ENCODE measurements at regions not wholly inside any gene's neighbourhood (a gene's known extent, or its start where the extent isn't known, plus 50 kb on each side); places are given as distances from the start of the nearest gene placed in this dataset.

GRCh38 chr1:88021529-88021928, 662.5 kb upstream of the PKN2 start:
- Histone ChIP-seq H4K20me1 (ENCODE audit: control insufficient read depth, extremely low read depth, insufficient read depth, low read length) (no peaks in the 10 kb centered on the region), H3K79me2 (ENCODE audit: control insufficient read depth, insufficient read depth, low read length) (no peaks in the 10 kb centered on the region), H2AFZ (ENCODE audit: low read length) (no peak overlapping the region), H3K27ac (ENCODE audit: insufficient read depth, low read length) (no peak overlapping the region), H3K27me3 (ENCODE audit: control insufficient read depth, insufficient read depth, low read length) (no peaks in the 10 kb centered on the region), H3K9ac (ENCODE audit: insufficient read depth, low read length) (no peak overlapping the region), H3K4me1 (ENCODE audit: control insufficient read depth, extremely low read depth, insufficient read depth, low read length) (no peaks in the 10 kb centered on the region), H3K36me3 (ENCODE audit: control insufficient read depth, insufficient read depth, low read length) (no peaks in the 10 kb centered on the region), H3K4me2 (ENCODE audit: extremely low read depth, insufficient read depth, low read length) (no peak overlapping the region), H3K4me3 (replicated peaks in 1 of 4; ENCODE audit: control extremely low read depth in 1 of 4, insufficient read depth in 1 of 4, low read depth in 3 of 4, low read length in 4 of 4) (no peak overlapping the region), H3K9me3 (ENCODE audit: control insufficient read depth, insufficient read depth, low read depth, low read length) (no peaks in the 10 kb centered on the region)
- TF ChIP-seq CTCF (conservative IDR thresholded peaks at IDR 0.05 in 1 of 2, IDR thresholded peaks at IDR 0.05 in 1 of 2; ENCODE audit: low read depth in 1 of 2, low read length in 2 of 2) = no peak
- TF ChIP-seq EZH2 (IDR thresholded peaks at IDR 0.05; ENCODE audit: low read length, missing control alignments) = no peak
- DNase-seq (ENCODE audit: low read depth in 2 of 2) = no peak

- Histone ChIP-seq H3K79me2 (ENCODE audit: control insufficient read depth, insufficient read depth, low read length) (no peaks in the 10 kb centered on the region), H3K9ac (ENCODE audit: insufficient read depth, low read length) (no peak overlapping the region), H3K4me1 (ENCODE audit: control insufficient read depth, extremely low read depth, insufficient read depth, low read length) (no peaks in the 10 kb centered on the region), H3K36me3 (ENCODE audit: control insufficient read depth, insufficient read depth, low read length) (no peaks in the 10 kb centered on the region), H4K20me1 (ENCODE audit: control insufficient read depth, extremely low read depth, insufficient read depth, low read length) (no peaks in the 10 kb centered on the region), H3K4me3 (replicated peaks in 1 of 4; ENCODE audit: control extremely low read depth in 1 of 4, insufficient read depth in 1 of 4, low read depth in 3 of 4, low read length in 4 of 4) (no peak overlapping the region), H3K4me2 (ENCODE audit: extremely low read depth, insufficient read depth, low read length) (no peak overlapping the region), H3K27me3 (ENCODE audit: control insufficient read depth, insufficient read depth, low read length) (no peaks in the 10 kb centered on the region), H3K27ac (ENCODE audit: insufficient read depth, low read length) (no peak overlapping the region), H2AFZ (ENCODE audit: low read length) (no peak overlapping the region), H3K9me3 (ENCODE audit: control insufficient read depth, insufficient read depth, low read depth, low read length) (no peaks in the 10 kb centered on the region)
- DNase-seq (ENCODE audit: low read depth in 2 of 2) = no peak
- TF ChIP-seq CTCF (conservative IDR thresholded peaks at IDR 0.05 in 1 of 2, IDR thresholded peaks at IDR 0.05 in 1 of 2; ENCODE audit: low read depth in 1 of 2, low read length in 2 of 2) = no peak
- no peak for TF ChIP-seq EZH2 (IDR thresholded peaks at IDR 0.05; ENCODE audit: low read length, missing control alignments)
Observed at GRCh38 chr1:88022516-88022915, 661.6 kb upstream of the PKN2 start.

- no peak overlapping the region for H3K4me2 ChIP-seq (ENCODE audit: extremely low read depth, insufficient read depth, low read length)
- H3K27me3 ChIP-seq (ENCODE audit: control insufficient read depth, insufficient read depth, low read length) = no peaks in the 10 kb centered on the region
- no peak overlapping the region for H3K4me3 ChIP-seq (replicated peaks in 1 of 4; ENCODE audit: control extremely low read depth in 1 of 4, insufficient read depth in 1 of 4, low read depth in 3 of 4, low read length in 4 of 4)
- H3K79me2 ChIP-seq (ENCODE audit: control insufficient read depth, insufficient read depth, low read length) = no peaks in the 10 kb centered on the region
- H4K20me1 ChIP-seq (ENCODE audit: control insufficient read depth, extremely low read depth, insufficient read depth, low read length) = no peaks in the 10 kb centered on the region
- H3K27ac ChIP-seq (ENCODE audit: insufficient read depth, low read length) = no peak overlapping the region
- TF ChIP-seq EZH2 (IDR thresholded peaks at IDR 0.05; ENCODE audit: low read length, missing control alignments) = no peak
- peak in 1 of 2 donors; percentile 9 for TF ChIP-seq CTCF (conservative IDR thresholded peaks at IDR 0.05 in 1 of 2, IDR thresholded peaks at IDR 0.05 in 1 of 2; ENCODE audit: low read depth in 1 of 2, low read length in 2 of 2)
- H2AFZ ChIP-seq (ENCODE audit: low read length) = no peak overlapping the region
- H3K9ac ChIP-seq (ENCODE audit: insufficient read depth, low read length) = no peak overlapping the region
- H3K4me1 ChIP-seq (ENCODE audit: control insufficient read depth, extremely low read depth, insufficient read depth, low read length) = no peaks in the 10 kb centered on the region
- H3K9me3 ChIP-seq (ENCODE audit: control insufficient read depth, insufficient read depth, low read depth, low read length) = no peaks in the 10 kb centered on the region
- no peaks in the 10 kb centered on the region for H3K36me3 ChIP-seq (ENCODE audit: control insufficient read depth, insufficient read depth, low read length)
- peak; percentile 9 to 12 for DNase-seq (ENCODE audit: low read depth in 2 of 2)
Observed at GRCh38 chr1:88029142-88029541, 654.9 kb upstream of the PKN2 start.

All from fibroblast of lung (primary cell).